OCI-LY7 (cell line): ENCODE measurements at regions not wholly inside any gene's neighbourhood (a gene's known extent, or its start where the extent isn't known, plus 50 kb on each side); places are given as distances from the start of the nearest gene placed in this dataset.

ENCODE experiments used
- BruUV-seq: library from RNA; stranded (reverse); fragments of 400-500 nt; replicated peaks from 2 replicates; lab custom pipeline; 2021; lab: Mats Ljungman, UMichigan
- CTCF ChIA-PET: fragments of 300-600 bp; sonication (Branson Sonifier 250); formaldehyde crosslinking; loops from one replicate; lab custom pipeline; 2022; ENCODE audit warnings: antibody characterized with exemption; ENCODE audit not compliant: unreplicated experiment; lab: Charles Lee
- POLR2A ChIA-PET: fragments of 300-600 bp; sonication (Branson Sonifier 250); formaldehyde crosslinking; loops from one replicate; lab custom pipeline; 2022; ENCODE audit warnings: antibody characterized with exemption; lab: Charles Lee
- DNase-seq: peaks from one replicate; pipeline ENCODE4 v3.0.0-alpha.2; 2015; ENCODE audit warnings: low spot score
- H2AFZ ChIP-seq: fragments of 200-600 bp; sonication (generic), shearing (Covaris generic); 2 replicates; pipeline ENCODE4 v1.6.1; 2014; ENCODE audit warnings: mild to moderate bottlenecking, antibody characterized with exemption, low read length, moderate library complexity
- H3K27ac ChIP-seq: fragments of 200-600 bp; sonication (generic); 2 replicates; pipeline ENCODE4 v1.5.1; 2014; ENCODE audit warnings: mixed run types, low read depth, mild to moderate bottlenecking, moderate library complexity, low read length, inconsistent platforms; ENCODE audit not compliant: poor library complexity, severe bottlenecking
- H3K36me3 ChIP-seq: fragments of 200-600 bp; sonication (generic); 2 replicates; pipeline ENCODE4 v1.6.1; 2014; ENCODE audit warnings: mild to moderate bottlenecking, antibody characterized with exemption, low read length, moderate library complexity, mixed read lengths; ENCODE audit not compliant: insufficient read depth
- H3K4me1 ChIP-seq: fragments of 200-600 bp; sonication (generic); 2 replicates; pipeline ENCODE4 v1.5.1; 2014; ENCODE audit warnings: mild to moderate bottlenecking, low read length; ENCODE audit not compliant: insufficient read depth, poor library complexity, severe bottlenecking
- H3K4me2 ChIP-seq: fragments of 200-600 bp; sonication (generic); 2 replicates; pipeline ENCODE4 v1.6.1; 2014; ENCODE audit warnings: mild to moderate bottlenecking, low read length
- H3K4me3 ChIP-seq: fragments of 200-600 bp; sonication (generic); 2 replicates; pipeline ENCODE4 v1.5.1; 2014; ENCODE audit warnings: mild to moderate bottlenecking, low read depth, low read length; ENCODE audit not compliant: poor library complexity, severe bottlenecking
- H3K79me2 ChIP-seq: fragments of 200-600 bp; sonication (generic); 2 replicates; pipeline ENCODE4 v1.6.1; 2016; ENCODE audit warnings: low read depth, mild to moderate bottlenecking, low read length, moderate library complexity, mixed read lengths; ENCODE audit not compliant: insufficient read depth
- H3K9me2 ChIP-seq: fragments of 200-600 bp; sonication (generic); 2 replicates; pipeline ENCODE4 v1.6.1; 2016; ENCODE audit warnings: mild to moderate bottlenecking, low read length, mixed read lengths; ENCODE audit not compliant: insufficient read depth
- H3K9me3 ChIP-seq: fragments of 200-600 bp; sonication (generic); 2 replicates; pipeline ENCODE4 v1.6.1; 2014; ENCODE audit warnings: mild to moderate bottlenecking, mixed run types, low read length, mixed read lengths
- H4K20me1 ChIP-seq: fragments of 200-600 bp; sonication (generic); 2 replicates; pipeline ENCODE4 v1.6.1; 2014; ENCODE audit warnings: mild to moderate bottlenecking, antibody characterized with exemption, low read length, moderate library complexity, mixed read lengths; ENCODE audit not compliant: insufficient read depth
- EZH2phosphoT487 ChIP-seq: fragments of 200-600 bp; sonication (generic); IDR thresholded peaks from 2 replicates; pipeline ENCODE4 v1.6.1; 2018; ENCODE audit warnings: low read depth, borderline replicate concordance, mild to moderate bottlenecking, mixed run types, antibody characterized with exemption, low read length, moderate library complexity, mixed read lengths
- intact Hi-C: fragments of 100-400 bp; cut with micrococcal nuclease; formaldehyde crosslinking; loops from one replicate; pipeline ENCODE4 v1.10.0; 2022; ENCODE audit not compliant: unreplicated experiment
- TF ChIP-seq, protein P1 (sequence below): fragments of 200-600 bp; sonication (generic); conservative IDR thresholded peaks from 2 replicates; pipeline ENCODE4 v1.5.1; 2014; ENCODE audit warnings: mild to moderate bottlenecking, antibody characterized with exemption, low read length, moderate library complexity, mixed read lengths

DNA sequence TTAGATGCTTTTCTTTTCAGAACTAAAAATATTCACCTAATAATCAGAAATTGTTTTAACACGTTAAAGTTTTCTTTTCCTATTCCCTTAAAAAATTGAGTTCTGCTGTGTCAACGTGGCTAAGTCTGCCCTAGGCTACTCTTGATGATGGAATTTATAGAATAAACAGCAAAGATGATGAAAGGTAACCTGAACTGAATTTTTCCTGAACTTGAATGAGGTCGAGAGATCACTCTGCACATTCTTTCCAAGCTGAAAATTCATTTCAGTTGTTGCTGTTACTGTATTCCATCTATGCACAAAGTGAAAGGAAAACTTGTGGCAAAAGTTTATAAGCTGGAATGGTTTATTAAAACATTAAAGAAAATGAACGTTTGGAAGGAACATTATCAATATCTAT lies 245.9 kb upstream of the GIMD1 start:
- no peak for DNase-seq
- Histone ChIP-seq H4K20me1 (no peaks in the 10 kb centered on the region), H3K27ac (no peak overlapping the region), H3K9me2 (no peaks in the 10 kb centered on the region; the same call in 1 of the 2 replicates), H3K4me1 (no peaks in the 10 kb centered on the region), H3K4me3 (no peak overlapping the region), H2AFZ (no peak overlapping the region), H3K4me2 (no peak overlapping the region), H3K36me3 (no peaks in the 10 kb centered on the region), H3K79me2 (no peaks in the 10 kb centered on the region), H3K9me3 (no peaks in the 10 kb centered on the region)
- TF ChIP-seq, protein P1, sequence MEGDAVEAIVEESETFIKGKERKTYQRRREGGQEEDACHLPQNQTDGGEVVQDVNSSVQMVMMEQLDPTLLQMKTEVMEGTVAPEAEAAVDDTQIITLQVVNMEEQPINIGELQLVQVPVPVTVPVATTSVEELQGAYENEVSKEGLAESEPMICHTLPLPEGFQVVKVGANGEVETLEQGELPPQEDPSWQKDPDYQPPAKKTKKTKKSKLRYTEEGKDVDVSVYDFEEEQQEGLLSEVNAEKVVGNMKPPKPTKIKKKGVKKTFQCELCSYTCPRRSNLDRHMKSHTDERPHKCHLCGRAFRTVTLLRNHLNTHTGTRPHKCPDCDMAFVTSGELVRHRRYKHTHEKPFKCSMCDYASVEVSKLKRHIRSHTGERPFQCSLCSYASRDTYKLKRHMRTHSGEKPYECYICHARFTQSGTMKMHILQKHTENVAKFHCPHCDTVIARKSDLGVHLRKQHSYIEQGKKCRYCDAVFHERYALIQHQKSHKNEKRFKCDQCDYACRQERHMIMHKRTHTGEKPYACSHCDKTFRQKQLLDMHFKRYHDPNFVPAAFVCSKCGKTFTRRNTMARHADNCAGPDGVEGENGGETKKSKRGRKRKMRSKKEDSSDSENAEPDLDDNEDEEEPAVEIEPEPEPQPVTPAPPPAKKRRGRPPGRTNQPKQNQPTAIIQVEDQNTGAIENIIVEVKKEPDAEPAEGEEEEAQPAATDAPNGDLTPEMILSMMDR, result no peak
- no peak for TF ChIP-seq EZH2phosphoT487
- intact Hi-C loops, result no loop called here
- ChIA-PET CTCF (no interaction called here), POLR2A (interaction anchor here (0.6 to 1.2 kb wide), 3 partner anchors 15 to 471 kb away, joined by 3 to 4 read pairs (median 4); no protein-coding TSS in a partner anchor)
- BruUV-seq, result no TSS peak

DNA sequence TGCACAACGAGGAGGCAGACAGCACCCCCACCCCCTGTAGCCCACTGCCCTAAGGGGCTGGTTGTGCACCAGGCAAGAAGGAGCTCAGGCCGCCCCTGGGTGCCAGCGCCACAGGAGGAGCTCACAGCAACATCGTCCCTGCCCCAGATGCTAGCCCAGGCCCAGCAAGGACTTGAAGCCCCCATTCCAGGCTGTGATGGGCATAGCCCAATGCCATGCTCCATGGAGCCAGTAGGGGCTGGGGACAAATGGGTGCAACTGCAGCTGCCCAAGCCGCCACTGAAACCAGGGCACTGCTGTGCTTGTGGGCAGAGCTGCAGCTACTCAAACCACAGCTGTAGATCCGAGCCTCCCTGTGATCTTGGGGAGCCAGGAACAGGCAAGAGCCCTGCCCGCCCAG lies 241.3 kb upstream of the GIMD1 start:
- CTCF ChIA-PET, result interaction anchor here (0.6 kb wide), 1 partner anchor 395 kb away, joined by 3 read pairs; no protein-coding TSS in a partner anchor
- intact Hi-C loops, result no loop called here

DNA sequence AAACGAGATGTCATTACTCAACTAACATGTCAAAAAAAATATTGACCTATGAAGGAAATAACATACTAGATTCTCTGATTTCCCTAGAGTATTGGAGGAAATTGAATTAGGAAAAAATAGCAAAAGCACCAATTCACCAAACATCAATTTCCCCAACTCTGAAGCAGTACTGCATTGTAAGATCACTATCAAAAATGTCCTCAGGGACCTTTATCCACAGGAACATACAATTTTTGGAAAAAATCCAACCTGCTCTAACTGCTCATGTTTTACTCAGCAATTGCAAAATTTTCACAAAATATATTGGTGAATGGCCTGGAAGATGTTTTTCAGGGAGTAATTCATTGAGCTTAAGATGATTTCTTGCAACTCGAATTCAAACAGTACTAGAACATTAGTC lies 239.0 kb upstream of the GIMD1 start:
- TF ChIP-seq, protein P1, result no peak
- TF ChIP-seq EZH2phosphoT487, result no peak
- H3K36me3 ChIP-seq, result no peaks in the 10 kb centered on the region
- H4K20me1 ChIP-seq, result no peaks in the 10 kb centered on the region
- CTCF ChIA-PET, result no interaction called here
- H3K27ac ChIP-seq, result no peak overlapping the region
- no TSS peak for BruUV-seq
- H3K4me2 ChIP-seq, result no peak overlapping the region
- no peak for DNase-seq
- no peak overlapping the region for H3K4me3 ChIP-seq
- POLR2A ChIA-PET, result no interaction called here
- no peaks in the 10 kb centered on the region for H3K9me3 ChIP-seq
- no peak overlapping the region for H2AFZ ChIP-seq
- H3K79me2 ChIP-seq, result no peaks in the 10 kb centered on the region
- intact Hi-C loops, result no loop called here
- no peaks in the 10 kb centered on the region for H3K9me2 ChIP-seq
- H3K4me1 ChIP-seq, result no peaks in the 10 kb centered on the region

More for the DNA sequence above, 241.3 kb upstream of the GIMD1 start:
- POLR2A ChIA-PET, result interaction anchor here (0.6 kb wide), 1 partner anchor 315 kb away, joined by 4 read pairs; no protein-coding TSS in a partner anchor
- H3K9me2 ChIP-seq, result no peaks in the 10 kb centered on the region; the same call in 1 of the 2 replicates
- TF ChIP-seq, protein P1, result no peak
- no peak for TF ChIP-seq EZH2phosphoT487
- no peaks in the 10 kb centered on the region for H3K9me3 ChIP-seq
- H3K4me1 ChIP-seq, result no peaks in the 10 kb centered on the region
- H3K4me3 ChIP-seq, result no peak overlapping the region
- H2AFZ ChIP-seq, result no peak overlapping the region
- no TSS peak for BruUV-seq
- DNase-seq, result no peak
- H3K36me3 ChIP-seq, result no peaks in the 10 kb centered on the region
- no peaks in the 10 kb centered on the region for H3K79me2 ChIP-seq
- no peak overlapping the region for H3K4me2 ChIP-seq
- no peak overlapping the region for H3K27ac ChIP-seq
- no peaks in the 10 kb centered on the region for H4K20me1 ChIP-seq
